Epithelial cell of proximal tubule (primary cell): ENCODE measurements at regions not wholly inside any gene's neighbourhood (a gene's known extent, or its start where the extent isn't known, plus 50 kb on each side); places are given as distances from the start of the nearest gene placed in this dataset.

Experiments used
- DNase-seq: peaks from one replicate; pipeline ENCODE4 v3.0.0-alpha.2; 2011; ENCODE audit warnings: low read depth
- H3K4me3 ChIP-seq: 2 replicates; pipeline ENCODE4 v1.5.1; 2011; ENCODE audit warnings: low read depth, mild to moderate bottlenecking, low read length
- CTCF ChIP-seq: conservative IDR thresholded peaks from 2 replicates; pipeline ENCODE4 v1.5.1; 2012; ENCODE audit warnings: low read depth, mild to moderate bottlenecking, low read length

GRCh38 chr4:99708551-99708950 lies 50.9 kb upstream of the C4orf54 start:
- no peak for DNase-seq
- TF ChIP-seq CTCF = no peak
- no peak overlapping the region for H3K4me3 ChIP-seq
